ENCODE measurements at regions not wholly inside any gene's neighbourhood (a gene's known extent, or its start where the extent isn't known, plus 50 kb on each side); places are given as distances from the start of the nearest gene placed in this dataset.
"Not testable (repeated sequence)": the region's sequence is repeated elsewhere in the genome, so short reads cannot be mapped to it uniquely, and the experiment has no call there.

DNA sequence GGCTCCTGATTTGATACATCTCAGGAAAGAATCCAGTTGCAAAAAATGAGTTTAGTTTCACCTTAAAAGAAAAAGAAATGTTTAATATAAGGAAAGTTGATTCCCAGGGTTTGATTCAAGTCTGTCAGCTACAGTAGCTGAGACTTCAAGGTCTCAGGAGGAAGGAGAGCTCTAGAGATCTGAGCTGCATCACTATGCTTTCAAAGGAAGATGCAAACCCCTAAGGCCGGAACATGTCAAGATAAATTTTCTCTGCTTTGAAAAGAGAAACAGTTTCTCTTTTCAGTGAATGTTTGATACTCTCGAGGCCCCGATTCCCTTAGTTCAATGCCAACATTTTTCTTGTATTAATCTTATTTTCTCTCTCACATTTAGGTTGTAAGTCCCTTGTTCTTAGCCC, 128.6 kb downstream of the RGPD3 start:
- no peak for DNase-seq

DNA sequence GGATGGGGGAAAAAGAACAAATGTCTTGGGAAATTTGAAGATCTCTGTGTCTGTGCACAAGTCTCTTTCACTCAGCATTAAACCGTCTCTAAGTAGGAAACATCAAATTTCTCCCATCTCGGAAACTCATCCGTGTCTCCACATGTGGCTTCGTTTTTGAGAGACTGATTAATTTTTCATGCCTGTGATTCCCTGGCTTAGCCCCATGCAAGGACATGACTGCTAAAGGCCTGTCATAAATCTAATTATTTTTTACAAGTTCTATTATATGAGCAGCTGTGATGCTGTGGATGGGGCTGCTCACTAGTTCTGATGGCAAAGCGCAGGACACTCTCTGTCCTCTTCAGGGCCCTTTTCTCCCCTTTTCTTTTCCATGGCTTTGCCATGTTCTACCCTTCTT, 129.1 kb downstream of the RGPD3 start:
- DNase-seq, result no peak

DNA sequence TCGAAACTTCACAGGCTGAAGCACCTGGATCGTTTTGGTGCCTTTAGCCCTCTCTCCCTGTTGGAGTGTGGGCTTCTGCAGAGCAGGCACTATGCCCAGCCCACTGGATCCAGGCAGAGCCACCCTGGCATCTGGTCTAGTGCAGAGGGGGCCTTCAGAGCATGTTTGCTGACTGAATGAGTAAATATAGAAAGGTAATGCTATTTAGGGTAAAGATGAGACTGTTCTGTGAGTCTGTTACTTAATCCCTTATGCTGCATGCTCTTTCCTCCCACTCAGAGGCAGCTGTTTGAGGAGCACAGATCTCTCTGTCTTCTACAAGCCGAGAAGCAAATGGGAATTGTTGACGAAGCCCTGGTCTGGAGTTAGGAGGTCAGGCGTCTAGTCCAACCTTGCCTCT, 130.2 kb downstream of the RGPD3 start:
- DNase-seq, result no peak

GRCh38 chr2:106336737-106337136, 131.5 kb downstream of the RGPD3 start:
- no peak for DNase-seq

DNA sequence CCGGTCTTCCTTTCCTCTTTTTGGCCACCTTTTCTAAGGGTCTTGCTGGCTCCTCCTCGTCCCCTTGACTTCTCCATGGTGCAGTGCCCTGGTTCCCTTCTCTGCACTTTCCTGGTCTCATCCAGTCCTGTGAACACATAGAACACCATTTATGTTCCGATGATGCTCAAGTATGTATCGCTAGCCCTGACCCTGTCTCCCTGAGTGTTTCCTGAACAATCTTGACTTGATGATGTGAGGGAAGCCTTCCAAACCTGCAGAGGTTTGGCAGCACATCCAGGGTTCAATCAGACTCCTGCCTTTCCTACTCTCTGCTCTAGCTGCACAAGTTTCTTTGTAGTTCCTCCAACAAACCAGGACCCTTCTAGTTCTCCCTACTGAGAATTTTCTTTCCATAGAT, 132.1 kb downstream of the RGPD3 start:
- DNase-seq, result no peak

- no peak for DNase-seq
These were observed 133.4 kb downstream of the RGPD3 start for GRCh38 chr2:106334802-106335201.

GRCh38 chr2:106333253-106333873, 134.8 kb downstream of the RGPD3 start:
- DNase-seq, result not testable (repeated sequence)

GRCh38 chr2:106332054-106332453, 136.2 kb downstream of the RGPD3 start:
- no peak for DNase-seq

- not testable (repeated sequence) for DNase-seq
These were observed 136.5 kb upstream of the UXS1 start for GRCh38 chr2:106330384-106331261.

- DNase-seq, result no peak
These were observed 129.4 kb upstream of the UXS1 start for GRCh38 chr2:106323337-106324013.

DNA sequence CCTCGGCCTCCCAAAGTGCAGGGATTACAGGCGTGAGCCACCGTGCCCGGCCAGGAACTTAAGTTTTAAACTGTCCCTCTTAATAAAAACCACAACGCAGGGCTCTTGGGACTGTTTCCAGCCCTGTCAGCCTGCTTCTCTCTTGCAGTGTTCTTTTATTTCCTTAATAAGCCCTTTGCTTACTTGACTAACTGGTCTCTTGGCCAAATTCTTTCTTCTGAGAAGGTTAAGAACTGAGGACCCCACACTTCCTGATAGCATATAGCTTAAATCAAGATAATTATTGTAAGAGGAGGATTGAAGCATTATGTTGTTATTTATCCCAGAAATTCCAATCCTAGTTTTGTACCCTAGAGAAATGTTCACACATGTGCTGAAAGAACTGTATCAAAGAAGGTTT, 128.2 kb upstream of the UXS1 start:
- DNase-seq, result no peak

- DNase-seq, result not testable (repeated sequence)
These were observed 126.3 kb upstream of the UXS1 start for GRCh38 chr2:106320439-106320838.

- DNase-seq, result no peak
These were observed 122.8 kb upstream of the UXS1 start for GRCh38 chr2:106316915-106317314.

DNA sequence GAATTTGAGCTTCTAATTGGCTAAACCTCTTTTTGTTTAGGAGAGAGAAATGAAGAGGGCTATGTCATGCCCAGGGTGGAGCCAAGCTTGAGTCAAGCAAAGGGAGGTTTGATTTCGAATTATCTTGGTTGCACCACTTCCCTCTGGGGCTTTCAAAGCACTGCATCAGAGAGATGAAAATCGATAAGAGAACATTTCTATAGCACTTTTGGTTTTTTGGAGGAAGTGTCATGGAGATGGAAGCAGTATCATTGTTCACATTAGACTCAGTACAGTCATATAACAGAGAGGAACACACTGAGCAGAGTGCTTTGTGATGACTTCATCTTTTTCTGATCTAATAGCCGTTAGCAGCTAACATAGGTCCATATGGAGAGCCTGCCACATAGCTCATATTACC, 120.3 kb upstream of the UXS1 start:
- DNase-seq, result no peak

- no peak for DNase-seq
These were observed 116.9 kb upstream of the UXS1 start for GRCh38 chr2:106311041-106311370.

GRCh38 chr2:106307860-106308259, 113.8 kb upstream of the UXS1 start:
- DNase-seq, result no peak

- no peak for DNase-seq
These were observed 112.3 kb upstream of the UXS1 start for GRCh38 chr2:106306387-106306786.

GRCh38 chr2:106304612-106305184, 110.6 kb upstream of the UXS1 start:
- DNase-seq, result no peak

- no peak for DNase-seq
These were observed 105.6 kb upstream of the UXS1 start for GRCh38 chr2:106299696-106300095.

GRCh38 chr2:106296182-106296815, 102.2 kb upstream of the UXS1 start:
- DNase-seq, result no peak

DNA sequence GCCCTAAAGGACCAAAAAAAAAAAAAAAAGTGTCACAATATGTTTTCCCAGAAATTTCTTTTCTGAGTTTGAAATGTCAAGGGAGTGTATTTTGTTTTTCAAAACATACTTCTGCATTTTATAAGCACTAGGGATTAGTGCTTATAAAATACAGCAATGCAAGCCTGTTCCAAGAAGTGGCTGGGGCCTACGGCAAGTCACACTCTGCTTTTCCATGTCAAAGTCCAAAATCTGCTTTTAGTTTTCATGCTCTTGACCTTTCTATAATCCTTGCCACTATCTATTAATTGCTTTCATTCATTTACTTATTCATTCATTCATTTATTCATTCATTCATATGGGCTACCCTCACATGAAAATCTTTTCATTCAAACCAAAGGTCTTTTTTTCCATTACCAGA, 100.1 kb upstream of the UXS1 start:
- DNase-seq, result no peak

DNA sequence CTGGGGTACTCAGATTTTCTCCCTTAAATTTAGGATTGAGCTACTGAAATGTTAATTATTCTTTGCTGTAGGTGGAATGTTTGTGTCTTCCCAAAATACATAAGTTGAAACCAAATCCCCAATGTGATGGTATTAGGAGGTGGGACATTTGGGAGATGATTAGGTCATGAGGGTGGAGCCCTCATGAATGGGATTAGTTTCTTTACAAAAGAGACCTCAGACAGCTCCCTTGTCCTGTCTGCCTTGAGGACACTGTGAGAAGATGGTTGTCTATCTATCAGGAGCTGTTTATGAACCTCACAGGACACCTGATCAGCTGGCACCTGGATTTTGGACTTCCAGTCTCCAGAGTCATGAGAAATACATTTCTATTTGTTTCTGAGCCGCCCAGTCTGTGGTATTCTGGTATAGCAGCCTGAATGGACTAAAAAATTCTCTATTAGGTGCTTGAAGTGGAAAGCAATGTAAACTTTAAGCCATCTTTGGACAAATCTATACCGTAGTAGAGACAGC, 99.2 kb upstream of the UXS1 start:
- no peak for DNase-seq

DNA sequence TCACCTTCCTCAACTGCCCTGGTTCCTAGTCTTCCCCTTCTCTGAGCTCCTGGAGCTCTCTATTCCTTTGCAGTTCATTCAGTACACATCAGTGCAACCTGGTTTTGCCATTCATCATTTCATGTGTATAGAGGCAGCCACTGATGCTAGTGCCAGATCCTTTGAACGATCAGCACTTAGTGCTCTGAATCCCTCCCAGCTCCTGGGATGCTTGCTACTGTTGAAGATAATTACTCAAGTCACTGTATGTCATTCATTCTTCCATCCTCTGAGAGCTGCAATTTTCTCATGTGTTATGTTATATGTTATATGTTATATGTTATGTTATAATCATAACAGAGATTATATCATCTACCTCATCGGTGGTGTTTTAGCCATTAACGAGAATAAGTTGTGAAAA, 98.5 kb upstream of the UXS1 start:
- no peak for DNase-seq
